ENCODE measurements at regions not wholly inside any gene's neighbourhood (a gene's known extent, or its start where the extent isn't known, plus 50 kb on each side); places are given as distances from the start of the nearest gene placed in this dataset.

GRCh38 chr6:4398791-4399190 is 263.4 kb upstream of the ECI2 start:
- TF ChIP-seq CTCF (conservative IDR thresholded peaks at IDR 0.05 in 1 of 2, IDR thresholded peaks at IDR 0.05 in 1 of 2; ENCODE audit: extremely low read depth in 1 of 2, insufficient read depth in 1 of 2, low read depth in 1 of 2, low read length in 2 of 2) (no peak), EZH2 (IDR thresholded peaks at IDR 0.05; ENCODE audit: borderline replicate concordance, low read length) (no peak)
